Gastrocnemius medialis (tissue), 4 donors: ENCODE measurements at regions not wholly inside any gene's neighbourhood (a gene's known extent, or its start where the extent isn't known, plus 50 kb on each side); places are given as distances from the start of the nearest gene placed in this dataset.

Experiments
- ATAC-seq, 2 donors: fragments of 150-250 bp; one replicate each; pipeline ENCODE4 v1.9.1; 2016
- DNase-seq, 2 donors: peaks; one replicate each; pipeline ENCODE4 v3.0.0-alpha.2; 2019
- H3K27ac ChIP-seq, 4 donors: fragments of 200-600 bp; sonication (generic); 1 replicate in 1 of 4; 2 replicates in 3 of 4; pipeline ENCODE4 v1.5.1; 2016 to 2018; ENCODE audit warnings: mild to moderate bottlenecking in 2 of 4, moderate library complexity in 1 of 4
- H3K27me3 ChIP-seq, 3 donors: fragments of 200-600 bp; sonication (generic) in 2 of 3; 1 replicate in 1 of 3; 2 replicates in 2 of 3; pipeline versions ENCODE4 v1.5.1 to v1.6.0; 2016 to 2019; ENCODE audit warnings: mild to moderate bottlenecking in 1 of 3, moderate library complexity in 1 of 3
- H3K36me3 ChIP-seq, 2 donors: fragments of 200-600 bp; sonication (generic) in 1 of 2; one replicate each; pipeline ENCODE4 v1.5.1; 2017 to 2018
- H3K4me1 ChIP-seq, 2 donors: fragments of 200-600 bp; sonication (generic) in 1 of 2; one replicate each; pipeline ENCODE4 v1.5.1; 2016 to 2017; ENCODE audit warnings: mild to moderate bottlenecking in 2 of 2
- H3K4me3 ChIP-seq, 4 donors: fragments of 200-600 bp; sonication (generic) in 3 of 4; 1 replicate in 1 of 4; 2 replicates in 3 of 4; pipeline ENCODE4 v1.5.1; 2016 to 2019; ENCODE audit warnings: mild to moderate bottlenecking in 2 of 4
- H3K9me3 ChIP-seq, 3 donors: fragments of 200-600 bp; sonication (generic) in 2 of 3; 1 replicate in 1 of 3; 2 replicates in 2 of 3; pipeline ENCODE4 v1.5.1; 2016 to 2019
- CTCF ChIP-seq, 5 experiments: fragments of 450-650 bp in 3 of 5; fragments of 200-600 bp in 2 of 5; sonication (generic) in 2 of 5; IDR thresholded peaks in 4 of 5; conservative IDR thresholded peaks in 1 of 5; 1 replicate in 4 of 5; 2 replicates in 1 of 5; pipeline ENCODE4 v1.5.1; 2016 to 2019; ENCODE audit warnings: antibody characterized with exemption in 5 of 5, mild to moderate bottlenecking in 3 of 5, moderate library complexity in 3 of 5
- POLR2A ChIP-seq, 2 donors: fragments of 450-650 bp; IDR thresholded peaks; one replicate each; pipeline ENCODE4 v1.6.1; 2017; ENCODE audit warnings: antibody characterized with exemption in 2 of 2, mild to moderate bottlenecking in 2 of 2, moderate library complexity in 2 of 2
- in situ Hi-C, 4 donors: fragments of 200-750 bp; cut with MboI; loops; one replicate each; pipeline versions ENCODE4 v1.15.0 to v1.8.0; 2017; ENCODE audit warnings: low sequenced_read_pairs in 4 of 4
- intact Hi-C: fragments of 100-400 bp; cut with DNase I; formaldehyde crosslinking; loops from one replicate; pipeline ENCODE4 v1.15.1; 2023; ENCODE audit warnings: low total_unique reads

- H3K9me3 ChIP-seq, result no peaks in the 10 kb centered on the region
- intact Hi-C loops, result no loop called here
- no peaks in the 10 kb centered on the region for H3K27me3 ChIP-seq
- TF ChIP-seq POLR2A (IDR thresholded peaks at IDR 0.05) (no peak), CTCF (IDR thresholded peaks at IDR 0.05 in 4 of 5, conservative IDR thresholded peaks at IDR 0.05 in 1 of 5) (no peak)
- in situ Hi-C loops, result no loop called here
- H3K36me3 ChIP-seq, result no peaks in the 10 kb centered on the region
- DNase-seq (no peak), ATAC-seq (no peak)
- no peak overlapping the region for H3K27ac ChIP-seq
- no peaks in the 10 kb centered on the region for H3K4me1 ChIP-seq
- H3K4me3 ChIP-seq, result no peak overlapping the region
Observed at GRCh38 chr4:116959045-116959444, 126.3 kb downstream of the TRAM1L1 start.

- H3K27me3 ChIP-seq, result no peaks in the 10 kb centered on the region
- ATAC-seq, result no peak
- intact Hi-C loops, result no loop called here
- no peaks in the 10 kb centered on the region for H3K36me3 ChIP-seq
- H3K27ac ChIP-seq, result no peak overlapping the region
- TF ChIP-seq POLR2A (IDR thresholded peaks at IDR 0.05) (no peak), CTCF (IDR thresholded peaks at IDR 0.05 in 4 of 5, conservative IDR thresholded peaks at IDR 0.05 in 1 of 5) (no peak)
- no peak for DNase-seq
- H3K4me1 ChIP-seq, result no peaks in the 10 kb centered on the region
- no peaks in the 10 kb centered on the region for H3K9me3 ChIP-seq
- in situ Hi-C loops, result no loop called here
- no peak overlapping the region for H3K4me3 ChIP-seq
Observed at GRCh38 chr4:116953947-116954346, 131.4 kb downstream of the TRAM1L1 start.

GRCh38 chr4:116952530-116953136, 132.7 kb downstream of the TRAM1L1 start:
- intact Hi-C loops (no loop called here), in situ Hi-C loops (no loop called here)
- DNase-seq, result no peak
- ATAC-seq, result no peak
- no peak overlapping the region for H3K4me3 ChIP-seq
- TF ChIP-seq POLR2A (IDR thresholded peaks at IDR 0.05) (no peak), CTCF (IDR thresholded peaks at IDR 0.05 in 4 of 5, conservative IDR thresholded peaks at IDR 0.05 in 1 of 5) (no peak)
- H3K36me3 ChIP-seq, result no peaks in the 10 kb centered on the region
- H3K27ac ChIP-seq, result no peak overlapping the region
- H3K4me1 ChIP-seq, result no peaks in the 10 kb centered on the region
- no peaks in the 10 kb centered on the region for H3K27me3 ChIP-seq
- no peaks in the 10 kb centered on the region for H3K9me3 ChIP-seq

GRCh38 chr4:116949856-116950255, 135.5 kb downstream of the TRAM1L1 start:
- Histone ChIP-seq H3K4me3 (no peak overlapping the region), H3K27ac (no peak overlapping the region), H3K27me3 (no peaks in the 10 kb centered on the region), H3K4me1 (no peaks in the 10 kb centered on the region), H3K36me3 (no peaks in the 10 kb centered on the region), H3K9me3 (no peaks in the 10 kb centered on the region)
- intact Hi-C loops (no loop called here), in situ Hi-C loops (no loop called here)
- ATAC-seq (no peak), DNase-seq (no peak)
- TF ChIP-seq CTCF (IDR thresholded peaks at IDR 0.05 in 4 of 5, conservative IDR thresholded peaks at IDR 0.05 in 1 of 5) (no peak), POLR2A (IDR thresholded peaks at IDR 0.05) (no peak)

GRCh38 chr4:116942315-116942714, 143.1 kb downstream of the TRAM1L1 start:
- Histone ChIP-seq H3K27me3 (no peaks in the 10 kb centered on the region), H3K27ac (no peak overlapping the region), H3K4me1 (no peaks in the 10 kb centered on the region), H3K9me3 (no peaks in the 10 kb centered on the region), H3K36me3 (no peaks in the 10 kb centered on the region), H3K4me3 (no peak overlapping the region)
- intact Hi-C loops (no loop called here), in situ Hi-C loops (no loop called here)
- TF ChIP-seq CTCF (IDR thresholded peaks at IDR 0.05 in 4 of 5, conservative IDR thresholded peaks at IDR 0.05 in 1 of 5) (no peak), POLR2A (IDR thresholded peaks at IDR 0.05) (no peak)
- no peak for DNase-seq
- ATAC-seq, result no peak
